Mammary epithelial cell (primary cell): ENCODE measurements at regions not wholly inside any gene's neighbourhood (a gene's known extent, or its start where the extent isn't known, plus 50 kb on each side); places are given as distances from the start of the nearest gene placed in this dataset.

Source experiments
- CTCF ChIP-seq, 2 donors: IDR thresholded peaks in 1 of 2; conservative IDR thresholded peaks in 1 of 2; 2 replicates each; pipeline ENCODE4 v1.5.1; 2011 to 2012; ENCODE audit warnings: inconsistent platforms in 2 of 2, low read length in 2 of 2, mild to moderate bottlenecking in 2 of 2, control low read depth in 1 of 2, low read depth in 1 of 2; ENCODE audit not compliant: insufficient read depth in 1 of 2; ENCODE audit errors: extremely low read depth in 1 of 2
- EZH2 ChIP-seq: IDR thresholded peaks from 2 replicates; pipeline ENCODE4 v1.6.1; 2012; ENCODE audit warnings: low read length, inconsistent platforms, borderline replicate concordance

- TF ChIP-seq CTCF (conservative IDR thresholded peaks at IDR 0.05 in 1 of 2, IDR thresholded peaks at IDR 0.05 in 1 of 2; ENCODE audit: extremely low read depth in 1 of 2, insufficient read depth in 1 of 2, low read depth in 1 of 2, low read length in 2 of 2) = no peak
- no peak for TF ChIP-seq EZH2
Measured at GRCh38 chr14:104395276-104395675, 184.3 kb upstream of the C14orf180 start.
